Type B pancreatic cell (in vitro differentiated cells): ENCODE measurements at regions not wholly inside any gene's neighbourhood (a gene's known extent, or its start where the extent isn't known, plus 50 kb on each side); places are given as distances from the start of the nearest gene placed in this dataset.

ENCODE experiments used
- DNase-seq: peaks from one replicate; pipeline ENCODE4 v3.0.0; 2021; ENCODE audit warnings: mixed read lengths; ENCODE audit not compliant: unreplicated experiment; ENCODE audit errors: extremely low spot score
- H3K27ac Mint-ChIP-seq: 2 replicates; pipeline ENCODE4 v1.8.0; 2021; ENCODE audit warnings: mild to moderate bottlenecking, mixed read lengths
- H3K27me3 Mint-ChIP-seq: 2 replicates; pipeline ENCODE4 v1.8.0; 2021; ENCODE audit warnings: mixed read lengths
- H3K36me3 Mint-ChIP-seq: 2 replicates; pipeline ENCODE4 v1.8.0; 2021; ENCODE audit warnings: mixed read lengths
- H3K4me1 Mint-ChIP-seq: one replicate; pipeline ENCODE4 v1.8.0; 2021; ENCODE audit warnings: mixed read lengths; ENCODE audit not compliant: unreplicated experiment
- H3K4me3 Mint-ChIP-seq: 2 replicates; pipeline ENCODE4 v1.8.0; 2021; ENCODE audit warnings: mild to moderate bottlenecking, mixed read lengths
- H3K9me3 Mint-ChIP-seq: 2 replicates; pipeline ENCODE4 v1.8.0; 2021; ENCODE audit warnings: mixed read lengths
- TF ChIP-seq, protein P1 (sequence below): fragments of 200-600 bp; sonication (generic); conservative IDR thresholded peaks from 2 replicates; pipeline ENCODE4 v1.5.0; 2021; ENCODE audit warnings: antibody characterized with exemption, mild to moderate bottlenecking

DNA sequence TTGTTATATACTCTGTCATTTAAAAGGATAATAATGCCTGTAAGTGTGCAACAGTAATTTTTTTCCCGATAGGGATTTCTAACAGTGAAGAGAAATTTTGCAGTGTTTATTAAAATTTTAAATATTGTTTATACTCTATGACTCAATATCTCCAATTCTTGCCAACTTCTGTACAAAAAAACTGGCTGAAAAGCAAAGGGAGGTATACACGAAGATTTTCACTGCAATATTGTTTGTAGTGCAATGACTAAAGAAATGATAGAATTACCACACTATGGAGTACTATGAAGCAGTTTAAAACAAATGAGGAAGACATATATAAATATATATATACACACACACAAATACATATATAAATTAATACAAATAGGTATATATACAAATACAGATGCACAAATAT lies 187.9 kb upstream of the IL15 start:
- Mint-ChIP-seq H3K27me3 (no peaks in the 10 kb centered on the region), H3K4me3 (no peak overlapping the region), H3K9me3 (no peaks in the 10 kb centered on the region), H3K36me3 (no peaks in the 10 kb centered on the region), H3K4me1 (no peaks in the 10 kb centered on the region), H3K27ac (no peak overlapping the region)
- TF ChIP-seq, protein P1, sequence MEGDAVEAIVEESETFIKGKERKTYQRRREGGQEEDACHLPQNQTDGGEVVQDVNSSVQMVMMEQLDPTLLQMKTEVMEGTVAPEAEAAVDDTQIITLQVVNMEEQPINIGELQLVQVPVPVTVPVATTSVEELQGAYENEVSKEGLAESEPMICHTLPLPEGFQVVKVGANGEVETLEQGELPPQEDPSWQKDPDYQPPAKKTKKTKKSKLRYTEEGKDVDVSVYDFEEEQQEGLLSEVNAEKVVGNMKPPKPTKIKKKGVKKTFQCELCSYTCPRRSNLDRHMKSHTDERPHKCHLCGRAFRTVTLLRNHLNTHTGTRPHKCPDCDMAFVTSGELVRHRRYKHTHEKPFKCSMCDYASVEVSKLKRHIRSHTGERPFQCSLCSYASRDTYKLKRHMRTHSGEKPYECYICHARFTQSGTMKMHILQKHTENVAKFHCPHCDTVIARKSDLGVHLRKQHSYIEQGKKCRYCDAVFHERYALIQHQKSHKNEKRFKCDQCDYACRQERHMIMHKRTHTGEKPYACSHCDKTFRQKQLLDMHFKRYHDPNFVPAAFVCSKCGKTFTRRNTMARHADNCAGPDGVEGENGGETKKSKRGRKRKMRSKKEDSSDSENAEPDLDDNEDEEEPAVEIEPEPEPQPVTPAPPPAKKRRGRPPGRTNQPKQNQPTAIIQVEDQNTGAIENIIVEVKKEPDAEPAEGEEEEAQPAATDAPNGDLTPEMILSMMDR: no peak
- no peak for DNase-seq

DNA sequence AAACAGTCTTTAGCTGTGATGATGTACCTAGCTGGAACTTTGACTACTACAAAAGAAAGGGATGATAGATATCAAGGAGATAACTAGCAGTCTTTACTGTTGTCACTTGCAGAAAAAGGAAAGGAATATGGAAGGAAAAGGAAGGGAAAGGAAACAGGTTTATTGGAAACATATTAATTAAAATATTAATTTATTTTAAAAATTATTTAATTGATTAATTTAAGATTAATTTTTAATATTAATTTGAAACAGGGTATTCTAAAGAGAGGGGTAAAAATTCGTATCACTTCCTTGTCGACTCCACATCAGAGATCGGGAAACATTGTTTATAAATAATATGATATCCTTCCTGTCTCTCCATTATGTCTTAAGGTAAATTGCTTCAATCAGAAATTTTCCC lies 186.5 kb upstream of the IL15 start:
- Mint-ChIP-seq H3K27me3 (no peaks in the 10 kb centered on the region), H3K36me3 (no peaks in the 10 kb centered on the region), H3K9me3 (no peaks in the 10 kb centered on the region), H3K4me1 (no peaks in the 10 kb centered on the region), H3K4me3 (no peak overlapping the region), H3K27ac (no peak overlapping the region)
- TF ChIP-seq, protein P1: no peak
- no peak for DNase-seq

DNA sequence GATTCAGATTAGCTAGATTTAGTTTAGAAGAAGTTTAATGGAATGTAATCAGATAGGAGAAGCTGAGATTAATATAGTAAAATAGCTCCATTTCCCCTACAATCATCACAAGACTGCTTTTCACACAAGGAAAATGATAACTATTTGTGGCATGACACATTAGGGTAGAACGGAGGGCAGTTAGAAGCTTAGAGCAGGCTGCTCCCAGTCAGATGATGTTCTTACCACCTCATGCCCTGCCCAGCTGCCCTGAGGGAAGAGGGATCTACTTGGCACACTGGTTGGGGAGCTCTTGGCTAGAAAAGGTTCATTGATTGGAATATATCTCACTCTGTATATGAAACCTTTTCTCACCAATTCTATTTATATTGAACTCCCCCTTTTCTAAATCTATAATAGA lies 180.7 kb upstream of the IL15 start:
- H3K27ac Mint-ChIP-seq: no peak overlapping the region
- no peak for DNase-seq
- H3K4me1 Mint-ChIP-seq: no peaks in the 10 kb centered on the region
- H3K27me3 Mint-ChIP-seq: no peaks in the 10 kb centered on the region
- no peaks in the 10 kb centered on the region for H3K9me3 Mint-ChIP-seq
- TF ChIP-seq, protein P1: no peak
- H3K4me3 Mint-ChIP-seq: no peak overlapping the region
- H3K36me3 Mint-ChIP-seq: no peaks in the 10 kb centered on the region

DNA sequence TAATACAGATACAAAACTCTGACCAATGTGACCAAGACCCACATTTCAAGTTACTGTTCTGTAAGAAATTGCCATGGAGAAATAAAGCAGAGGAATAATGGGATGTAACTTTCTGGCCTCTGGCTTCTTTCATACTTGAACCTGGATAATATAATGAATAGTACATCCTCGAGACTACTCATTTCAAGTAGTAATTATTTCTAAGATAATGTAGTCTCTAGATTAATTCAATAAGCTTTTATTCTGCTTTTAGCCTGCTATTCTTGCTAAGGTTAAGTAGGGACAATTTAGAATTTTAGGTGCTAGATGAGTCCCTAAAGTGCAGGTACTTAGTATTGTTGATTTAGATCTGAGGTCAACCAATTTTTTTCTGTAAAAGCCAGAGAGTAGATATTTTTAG lies 178.7 kb upstream of the IL15 start:
- no peaks in the 10 kb centered on the region for H3K4me1 Mint-ChIP-seq
- no peak overlapping the region for H3K4me3 Mint-ChIP-seq
- no peaks in the 10 kb centered on the region for H3K27me3 Mint-ChIP-seq
- no peaks in the 10 kb centered on the region for H3K36me3 Mint-ChIP-seq
- no peak for DNase-seq
- no peaks in the 10 kb centered on the region for H3K9me3 Mint-ChIP-seq
- H3K27ac Mint-ChIP-seq: no peak overlapping the region
- TF ChIP-seq, protein P1: no peak

DNA sequence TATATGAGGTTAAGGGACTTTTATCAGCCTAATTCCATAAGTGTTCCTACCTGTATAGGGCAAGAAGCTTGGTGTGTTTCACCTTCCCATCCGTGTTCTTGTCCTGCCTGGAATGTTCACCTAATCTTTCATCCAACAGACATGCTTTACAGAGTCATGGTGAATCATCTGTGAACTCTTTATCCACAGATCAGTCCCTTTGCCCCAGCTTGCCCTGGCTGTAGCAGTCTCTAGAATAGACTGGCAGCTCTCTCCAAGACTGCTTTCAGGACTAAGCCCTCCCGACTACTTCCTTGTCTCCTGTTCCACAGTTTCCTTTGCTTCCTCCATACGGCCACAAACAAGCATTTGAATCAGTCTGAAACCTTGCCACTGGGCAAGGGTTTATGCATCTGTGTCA lies 177.9 kb upstream of the IL15 start:
- DNase-seq: no peak
- H3K36me3 Mint-ChIP-seq: no peaks in the 10 kb centered on the region
- no peaks in the 10 kb centered on the region for H3K27me3 Mint-ChIP-seq
- H3K27ac Mint-ChIP-seq: no peak overlapping the region
- H3K9me3 Mint-ChIP-seq: no peaks in the 10 kb centered on the region
- no peak overlapping the region for H3K4me3 Mint-ChIP-seq
- H3K4me1 Mint-ChIP-seq: no peaks in the 10 kb centered on the region
- TF ChIP-seq, protein P1: no peak

DNA sequence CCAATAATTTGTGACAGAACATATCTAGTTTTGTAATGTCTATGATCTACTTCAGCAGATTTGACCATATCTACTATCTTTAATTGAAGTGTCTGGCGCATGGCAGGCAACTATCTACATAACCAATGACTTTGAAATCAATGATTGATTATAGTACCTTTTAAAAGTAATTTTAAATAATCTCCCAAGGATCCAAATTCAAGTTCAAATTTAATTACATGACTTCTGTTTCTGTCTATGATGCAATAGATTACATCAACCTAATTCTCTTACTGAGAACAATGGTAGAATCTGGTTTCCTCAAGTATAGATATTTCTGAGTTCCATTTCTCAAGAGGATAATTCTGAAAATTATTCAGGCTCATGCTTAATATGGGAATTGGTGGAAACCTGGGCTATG lies 177.4 kb upstream of the IL15 start:
- no peak overlapping the region for H3K27ac Mint-ChIP-seq
- DNase-seq: no peak
- H3K4me1 Mint-ChIP-seq: no peaks in the 10 kb centered on the region
- no peaks in the 10 kb centered on the region for H3K36me3 Mint-ChIP-seq
- H3K4me3 Mint-ChIP-seq: no peak overlapping the region
- H3K9me3 Mint-ChIP-seq: no peaks in the 10 kb centered on the region
- no peaks in the 10 kb centered on the region for H3K27me3 Mint-ChIP-seq
- TF ChIP-seq, protein P1: no peak
